OCI-LY7 (cell line): ENCODE measurements at regions not wholly inside any gene's neighbourhood (a gene's known extent, or its start where the extent isn't known, plus 50 kb on each side); places are given as distances from the start of the nearest gene placed in this dataset.

Experiments used
- CTCF ChIP-seq: fragments of 200-600 bp; sonication (generic); conservative IDR thresholded peaks from 2 replicates; pipeline ENCODE4 v1.5.1; 2014; ENCODE audit warnings: mild to moderate bottlenecking, antibody characterized with exemption, low read length, moderate library complexity, mixed read lengths
- EZH2phosphoT487 ChIP-seq: fragments of 200-600 bp; sonication (generic); IDR thresholded peaks from 2 replicates; pipeline ENCODE4 v1.6.1; 2018; ENCODE audit warnings: low read depth, borderline replicate concordance, mild to moderate bottlenecking, mixed run types, antibody characterized with exemption, low read length, moderate library complexity, mixed read lengths

GRCh38 chr15:57797110-57797509, 90.6 kb downstream of the POLR2M start:
- TF ChIP-seq CTCF: no peak
- no peak for TF ChIP-seq EZH2phosphoT487
